ENCODE measurements at regions not wholly inside any gene's neighbourhood (a gene's known extent, or its start where the extent isn't known, plus 50 kb on each side); places are given as distances from the start of the nearest gene placed in this dataset.

GRCh38 chr10:128963211-128964099 is 503.6 kb upstream of the MGMT start (continued):
- TF ChIP-seq ZBTB12 (CRISPR knock-in tag; IDR thresholded peaks at IDR 0.05): no peak
- TF ChIP-seq ETS2 (tag; IDR thresholded peaks at IDR 0.05; ENCODE audit: borderline replicate concordance, poor library complexity, severe bottlenecking): no peak
- TF ChIP-seq PHB2 (IDR thresholded peaks at IDR 0.05; ENCODE audit: low read depth): no peak

DNA sequence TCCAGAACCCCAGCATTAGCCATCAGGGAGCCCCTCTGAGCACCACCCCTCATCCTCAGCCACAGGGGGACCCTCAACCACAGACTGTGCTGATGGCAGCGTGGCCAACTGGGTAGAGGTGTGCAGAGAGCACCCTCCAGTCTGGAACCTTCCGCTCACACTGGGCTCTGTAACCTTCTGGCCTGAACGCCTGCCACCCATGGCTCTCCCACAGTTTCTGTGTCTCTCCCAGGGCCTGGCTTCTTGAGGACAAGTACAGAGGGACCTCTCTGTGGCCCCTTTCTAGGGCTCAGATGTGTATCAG is 503.0 kb upstream of the MGMT start:
- DNase-seq (ENCODE audit: extremely low read depth in 1 of 4, low spot score in 3 of 4): no peak
- Histone ChIP-seq H3K27ac (ENCODE audit: extremely low read depth, low read depth, low read length) (no peak overlapping the region), H3K4me2 (ENCODE audit: insufficient read depth, low read length) (no peak overlapping the region), H3K27me3 (ENCODE audit: control insufficient read depth in 2 of 2, insufficient read depth in 2 of 2, low read length in 2 of 2) (peaks cover 0 to 20% of the 10 kb centered on the region in 2 experiments; a peak in 2 of 5 replicates), H2AFZ (ENCODE audit: low read depth, low read length) (no peak overlapping the region), H3K9me3 (replicated peaks; ENCODE audit: control insufficient read depth, insufficient read depth, low read depth, low read length) (no peaks in the 10 kb centered on the region), H3K9me1 (ENCODE audit: control insufficient read depth, insufficient read depth, low read length) (no peaks in the 10 kb centered on the region), H3K79me2 (ENCODE audit: control insufficient read depth, insufficient read depth, low read length) (no peaks in the 10 kb centered on the region), H3K9ac (ENCODE audit: insufficient read depth in 1 of 2, low read depth in 2 of 2, low read length in 2 of 2) (no peak overlapping the region), H4K20me1 (replicated peaks; ENCODE audit: control insufficient read depth, insufficient read depth, low read length) (no peaks in the 10 kb centered on the region), H3K36me3 (ENCODE audit: control insufficient read depth, insufficient read depth, low read length) (no peaks in the 10 kb centered on the region), H3K4me3 (no peak overlapping the region), H3K4me1 (replicated peaks in 1 of 2; ENCODE audit: control insufficient read depth in 2 of 2, insufficient read depth in 2 of 2, low read length in 2 of 2) (no peaks in the 10 kb centered on the region)
- intact Hi-C loops (cut with micrococcal nuclease) (no loop called here), in situ Hi-C loops (cut with MboI) (no loop called here)
- no peak for FAIRE-seq
- ChIA-PET POLR2A (no interaction called here), CTCF (ENCODE audit: low intra/inter-chr PET ratio) (no interaction called here)
- TF ChIP-seq, protein P1, sequence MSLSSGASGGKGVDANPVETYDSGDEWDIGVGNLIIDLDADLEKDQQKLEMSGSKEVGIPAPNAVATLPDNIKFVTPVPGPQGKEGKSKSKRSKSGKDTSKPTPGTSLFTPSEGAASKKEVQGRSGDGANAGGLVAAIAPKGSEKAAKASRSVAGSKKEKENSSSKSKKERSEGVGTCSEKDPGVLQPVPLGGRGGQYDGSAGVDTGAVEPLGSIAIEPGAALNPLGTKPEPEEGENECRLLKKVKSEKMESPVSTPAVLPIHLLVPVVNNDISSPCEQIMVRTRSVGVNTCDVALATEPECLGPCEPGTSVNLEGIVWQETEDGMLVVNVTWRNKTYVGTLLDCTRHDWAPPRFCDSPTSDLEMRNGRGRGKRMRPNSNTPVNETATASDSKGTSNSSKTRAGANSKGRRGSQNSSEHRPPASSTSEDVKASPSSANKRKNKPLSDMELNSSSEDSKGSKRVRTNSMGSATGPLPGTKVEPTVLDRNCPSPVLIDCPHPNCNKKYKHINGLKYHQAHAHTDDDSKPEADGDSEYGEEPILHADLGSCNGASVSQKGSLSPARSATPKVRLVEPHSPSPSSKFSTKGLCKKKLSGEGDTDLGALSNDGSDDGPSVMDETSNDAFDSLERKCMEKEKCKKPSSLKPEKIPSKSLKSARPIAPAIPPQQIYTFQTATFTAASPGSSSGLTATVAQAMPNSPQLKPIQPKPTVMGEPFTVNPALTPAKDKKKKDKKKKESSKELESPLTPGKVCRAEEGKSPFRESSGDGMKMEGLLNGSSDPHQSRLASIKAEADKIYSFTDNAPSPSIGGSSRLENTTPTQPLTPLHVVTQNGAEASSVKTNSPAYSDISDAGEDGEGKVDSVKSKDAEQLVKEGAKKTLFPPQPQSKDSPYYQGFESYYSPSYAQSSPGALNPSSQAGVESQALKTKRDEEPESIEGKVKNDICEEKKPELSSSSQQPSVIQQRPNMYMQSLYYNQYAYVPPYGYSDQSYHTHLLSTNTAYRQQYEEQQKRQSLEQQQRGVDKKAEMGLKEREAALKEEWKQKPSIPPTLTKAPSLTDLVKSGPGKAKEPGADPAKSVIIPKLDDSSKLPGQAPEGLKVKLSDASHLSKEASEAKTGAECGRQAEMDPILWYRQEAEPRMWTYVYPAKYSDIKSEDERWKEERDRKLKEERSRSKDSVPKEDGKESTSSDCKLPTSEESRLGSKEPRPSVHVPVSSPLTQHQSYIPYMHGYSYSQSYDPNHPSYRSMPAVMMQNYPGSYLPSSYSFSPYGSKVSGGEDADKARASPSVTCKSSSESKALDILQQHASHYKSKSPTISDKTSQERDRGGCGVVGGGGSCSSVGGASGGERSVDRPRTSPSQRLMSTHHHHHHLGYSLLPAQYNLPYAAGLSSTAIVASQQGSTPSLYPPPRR (CRISPR knock-in tag; IDR thresholded peaks at IDR 0.05; ENCODE audit: borderline replicate concordance): no peak
- TF ChIP-seq, protein P2, sequence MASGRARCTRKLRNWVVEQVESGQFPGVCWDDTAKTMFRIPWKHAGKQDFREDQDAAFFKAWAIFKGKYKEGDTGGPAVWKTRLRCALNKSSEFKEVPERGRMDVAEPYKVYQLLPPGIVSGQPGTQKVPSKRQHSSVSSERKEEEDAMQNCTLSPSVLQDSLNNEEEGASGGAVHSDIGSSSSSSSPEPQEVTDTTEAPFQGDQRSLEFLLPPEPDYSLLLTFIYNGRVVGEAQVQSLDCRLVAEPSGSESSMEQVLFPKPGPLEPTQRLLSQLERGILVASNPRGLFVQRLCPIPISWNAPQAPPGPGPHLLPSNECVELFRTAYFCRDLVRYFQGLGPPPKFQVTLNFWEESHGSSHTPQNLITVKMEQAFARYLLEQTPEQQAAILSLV (tag; IDR thresholded peaks at IDR 0.05): no peak
- TF ChIP-seq TRIM28 (IDR thresholded peaks at IDR 0.05) (no peak), NFIX (CRISPR knock-in tag; IDR thresholded peaks at IDR 0.05; ENCODE audit: low read depth) (no peak), ETV5 (CRISPR knock-in tag; IDR thresholded peaks at IDR 0.05; ENCODE audit: low read depth) (no peak), NBN (IDR thresholded peaks at IDR 0.05; ENCODE audit: low read depth) (no peak), MAFG (tag; conservative IDR thresholded peaks at IDR 0.05) (no peak), BDP1 (IDR thresholded peaks at IDR 0.05; ENCODE audit: insufficient read depth, insufficient read length) (no peak), MYC (IDR thresholded peaks at IDR 0.05; ENCODE audit: low read depth, low read length) (no peak), MYC (CRISPR knock-in tag; IDR thresholded peaks at IDR 0.05; ENCODE audit: borderline replicate concordance, low read depth) (no peak)
- 0% methylated on average over 1 of the region's 3 CpGs for WGBS (ENCODE audit: insufficient coverage, low coverage, missing lambda C conversion rate)
- no peak for ATAC-seq
- BruUV-seq (replicated peaks): no TSS peak

Measured in K562 (cell line).